Neural cell (in vitro differentiated cells): ENCODE measurements at regions not wholly inside any gene's neighbourhood (a gene's known extent, or its start where the extent isn't known, plus 50 kb on each side); places are given as distances from the start of the nearest gene placed in this dataset.

Experiments
- H2AFZ ChIP-seq: fragments of 200-600, 300-800 bp; sonication (generic), shearing (Covaris generic); 2 replicates; pipeline ENCODE4 v1.6.0; 2014; ENCODE audit warnings: low read depth, mild to moderate bottlenecking, antibody characterized with exemption, low read length, moderate library complexity
- H3F3A ChIP-seq: fragments of 200-600 bp; shearing (Covaris generic); 2 replicates; pipeline ENCODE4 v1.6.1; 2016; ENCODE audit warnings: mild to moderate bottlenecking, moderate library complexity, mixed read lengths, antibody characterized with exemption, low read length; ENCODE audit not compliant: insufficient read depth, poor library complexity, severe bottlenecking
- H3K27ac ChIP-seq: fragments of 200-600, 300-800 bp; sonication (generic), shearing (Covaris generic); 2 replicates; pipeline ENCODE4 v1.5.1; 2014; ENCODE audit warnings: mild to moderate bottlenecking, low read length, moderate library complexity
- H3K27me3 ChIP-seq: fragments of 300-800, 200-600 bp; sonication (generic), shearing (Covaris generic); 2 replicates; pipeline ENCODE4 v1.6.0; 2014; ENCODE audit warnings: mild to moderate bottlenecking, low read depth, low read length, moderate library complexity; ENCODE audit not compliant: insufficient read depth
- H3K36me3 ChIP-seq: fragments of 300-800, 200-600 bp; sonication (generic), shearing (Covaris generic); 2 replicates; pipeline ENCODE4 v1.5.1; 2014; ENCODE audit warnings: mild to moderate bottlenecking, antibody characterized with exemption, low read length, moderate library complexity; ENCODE audit not compliant: insufficient read depth
- H3K4me2 ChIP-seq: fragments of 300-800, 200-600 bp; sonication (generic), shearing (Covaris generic); 2 replicates; pipeline ENCODE4 v1.6.0; 2014; ENCODE audit warnings: mild to moderate bottlenecking, low read length
- H3K4me3 ChIP-seq: fragments of 300-800, 200-600 bp; sonication (generic), shearing (Covaris generic); 2 replicates; pipeline ENCODE4 v1.5.1; 2014; ENCODE audit warnings: mild to moderate bottlenecking, low read length, moderate library complexity
- H3K79me2 ChIP-seq: fragments of 200-600 bp; shearing (Covaris generic); replicated peaks from 2 replicates; pipeline ENCODE4 v1.6.0; 2014; ENCODE audit warnings: mild to moderate bottlenecking, low read length, moderate library complexity; ENCODE audit not compliant: insufficient read depth
- H3K9ac ChIP-seq: fragments of 300-800, 200-600 bp; sonication (generic), shearing (Covaris generic); 2 replicates; pipeline ENCODE4 v1.6.1; 2016; ENCODE audit warnings: mild to moderate bottlenecking, low read length, mixed read lengths
- H3K9me2 ChIP-seq: fragments of 200-600 bp; shearing (Covaris generic); 2 replicates; pipeline ENCODE4 v1.6.1; 2016; ENCODE audit warnings: mild to moderate bottlenecking, low read length, mixed read lengths; ENCODE audit not compliant: insufficient read depth
- H3K9me3 ChIP-seq: fragments of 200-600, 300-800 bp; sonication (generic), shearing (Covaris generic); 2 replicates; pipeline ENCODE4 v1.6.1; 2016; ENCODE audit warnings: mild to moderate bottlenecking, mixed run types, low read length, moderate library complexity, mixed read lengths
- H4K20me1 ChIP-seq: fragments of 200-600 bp; shearing (Covaris generic); 2 replicates; pipeline ENCODE4 v1.6.1; 2016; ENCODE audit warnings: mild to moderate bottlenecking, mixed run types; ENCODE audit not compliant: insufficient read depth
- EP300 ChIP-seq: fragments of 450-650 bp; conservative IDR thresholded peaks from 2 replicates; pipeline ENCODE4 v1.6.1; 2014; ENCODE audit warnings: antibody characterized with exemption, mild to moderate bottlenecking, moderate library complexity; ENCODE audit not compliant: poor library complexity, severe bottlenecking
- EZH2 ChIP-seq: fragments of 200-600, 300-800 bp; shearing (Covaris generic), sonication (generic); IDR thresholded peaks from 2 replicates; pipeline ENCODE4 v1.6.1; 2014; ENCODE audit warnings: antibody characterized with exemption, low read length, borderline replicate concordance, mild to moderate bottlenecking; ENCODE audit not compliant: insufficient read depth, poor library complexity, severe bottlenecking
- MXI1 ChIP-seq: fragments of 450-650 bp; conservative IDR thresholded peaks from 2 replicates; pipeline ENCODE4 v1.6.1; 2014; ENCODE audit warnings: antibody characterized with exemption, mild to moderate bottlenecking; ENCODE audit not compliant: poor library complexity, severe bottlenecking
- POLR2AphosphoS5 ChIP-seq: IDR thresholded peaks from 2 replicates; pipeline ENCODE4 v1.6.1; 2012
- RAD21 ChIP-seq: fragments of 450-650 bp; conservative IDR thresholded peaks from 2 replicates; pipeline ENCODE4 v1.6.1; 2014; ENCODE audit warnings: antibody characterized with exemption, mild to moderate bottlenecking, moderate library complexity
- REST ChIP-seq: IDR thresholded peaks from 2 replicates; pipeline ENCODE4 v1.6.1; 2012; ENCODE audit warnings: borderline replicate concordance
- SMC3 ChIP-seq: fragments of 450-650 bp; conservative IDR thresholded peaks from 2 replicates; pipeline ENCODE4 v1.6.1; 2014; ENCODE audit warnings: antibody characterized with exemption, mild to moderate bottlenecking, moderate library complexity; ENCODE audit not compliant: poor library complexity
- TAF1 ChIP-seq: IDR thresholded peaks from 2 replicates; pipeline ENCODE4 v1.6.1; 2012; ENCODE audit warnings: low read depth
- TF ChIP-seq, protein P1 (sequence below): fragments of 450-650 bp; IDR thresholded peaks from 2 replicates; pipeline ENCODE4 v1.5.1; 2014; ENCODE audit warnings: antibody characterized with exemption, mild to moderate bottlenecking, moderate library complexity; ENCODE audit not compliant: poor library complexity, severe bottlenecking

GRCh38 chr3:40841131-40841530 is 316.4 kb downstream of the ZNF621 start:
- no peak overlapping the region for H3K4me3 ChIP-seq
- no peaks in the 10 kb centered on the region for H3F3A ChIP-seq
- H3K4me2 ChIP-seq, result no peak overlapping the region
- no peaks in the 10 kb centered on the region for H3K27me3 ChIP-seq
- H3K9me2 ChIP-seq, result no peaks in the 10 kb centered on the region
- H3K79me2 ChIP-seq, result no peaks in the 10 kb centered on the region
- no peak overlapping the region for H3K27ac ChIP-seq
- TF ChIP-seq, protein P1, sequence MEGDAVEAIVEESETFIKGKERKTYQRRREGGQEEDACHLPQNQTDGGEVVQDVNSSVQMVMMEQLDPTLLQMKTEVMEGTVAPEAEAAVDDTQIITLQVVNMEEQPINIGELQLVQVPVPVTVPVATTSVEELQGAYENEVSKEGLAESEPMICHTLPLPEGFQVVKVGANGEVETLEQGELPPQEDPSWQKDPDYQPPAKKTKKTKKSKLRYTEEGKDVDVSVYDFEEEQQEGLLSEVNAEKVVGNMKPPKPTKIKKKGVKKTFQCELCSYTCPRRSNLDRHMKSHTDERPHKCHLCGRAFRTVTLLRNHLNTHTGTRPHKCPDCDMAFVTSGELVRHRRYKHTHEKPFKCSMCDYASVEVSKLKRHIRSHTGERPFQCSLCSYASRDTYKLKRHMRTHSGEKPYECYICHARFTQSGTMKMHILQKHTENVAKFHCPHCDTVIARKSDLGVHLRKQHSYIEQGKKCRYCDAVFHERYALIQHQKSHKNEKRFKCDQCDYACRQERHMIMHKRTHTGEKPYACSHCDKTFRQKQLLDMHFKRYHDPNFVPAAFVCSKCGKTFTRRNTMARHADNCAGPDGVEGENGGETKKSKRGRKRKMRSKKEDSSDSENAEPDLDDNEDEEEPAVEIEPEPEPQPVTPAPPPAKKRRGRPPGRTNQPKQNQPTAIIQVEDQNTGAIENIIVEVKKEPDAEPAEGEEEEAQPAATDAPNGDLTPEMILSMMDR, result no peak
- TF ChIP-seq EP300 (no peak), REST (no peak), MXI1 (no peak), RAD21 (no peak), SMC3 (no peak), EZH2 (no peak), POLR2AphosphoS5 (no peak), TAF1 (no peak)
- H2AFZ ChIP-seq, result no peak overlapping the region
- H3K9ac ChIP-seq, result no peak overlapping the region
- H4K20me1 ChIP-seq, result no peaks in the 10 kb centered on the region
- H3K9me3 ChIP-seq, result no peaks in the 10 kb centered on the region
- no peaks in the 10 kb centered on the region for H3K36me3 ChIP-seq

DNA sequence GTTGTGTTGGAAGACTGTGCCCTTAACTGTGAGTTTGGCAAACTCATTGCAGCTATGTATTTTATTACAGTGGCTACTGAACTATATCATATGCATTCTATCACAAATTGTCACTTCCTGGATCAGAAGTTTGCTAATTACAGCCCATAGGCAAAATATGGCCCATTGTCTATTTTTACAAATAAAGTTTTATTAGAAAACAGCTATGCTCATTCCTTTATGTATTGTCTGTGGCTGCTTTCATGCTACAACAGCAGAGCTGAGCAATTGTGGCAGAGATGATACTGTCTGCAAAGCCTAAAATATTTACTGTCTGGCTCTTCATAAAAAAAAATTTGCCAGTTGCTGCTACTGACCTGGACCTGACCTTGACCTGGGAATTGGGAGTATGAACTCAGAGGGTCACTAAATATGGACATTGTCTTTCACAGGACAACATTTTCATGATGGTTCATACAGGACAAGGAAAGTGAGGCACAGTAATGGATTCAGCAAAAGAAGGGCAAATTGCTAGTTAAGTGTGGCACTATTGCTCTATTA is 316.9 kb downstream of the ZNF621 start:
- Histone ChIP-seq H3K27me3 (no peaks in the 10 kb centered on the region), H3K9ac (no peak overlapping the region), H3K79me2 (no peaks in the 10 kb centered on the region), H3K9me2 (no peaks in the 10 kb centered on the region), H3K36me3 (no peaks in the 10 kb centered on the region), H3K4me2 (no peak overlapping the region), H2AFZ (no peak overlapping the region), H4K20me1 (no peaks in the 10 kb centered on the region), H3K27ac (no peak overlapping the region), H3K4me3 (no peak overlapping the region), H3K9me3 (no peaks in the 10 kb centered on the region), H3F3A (no peaks in the 10 kb centered on the region)
- TF ChIP-seq EZH2, result no peak
- no peak for TF ChIP-seq SMC3
- no peak for TF ChIP-seq POLR2AphosphoS5
- TF ChIP-seq TAF1, result no peak
- TF ChIP-seq EP300, result no peak
- TF ChIP-seq, protein P1, result no peak
- TF ChIP-seq MXI1, result no peak
- no peak for TF ChIP-seq REST
- TF ChIP-seq RAD21, result no peak
